ENCODE measurements at regions not wholly inside any gene's neighbourhood (a gene's known extent, or its start where the extent isn't known, plus 50 kb on each side); places are given as distances from the start of the nearest gene placed in this dataset.
"Not testable (repeated sequence)": the region's sequence is repeated elsewhere in the genome, so short reads cannot be mapped to it uniquely, and the experiment has no call there.

- no peak for DNase-seq (ENCODE audit: low spot score)
These were observed 52.4 kb downstream of the ELAPOR2 start for GRCh38 chr7:87007038-87007437.

DNA sequence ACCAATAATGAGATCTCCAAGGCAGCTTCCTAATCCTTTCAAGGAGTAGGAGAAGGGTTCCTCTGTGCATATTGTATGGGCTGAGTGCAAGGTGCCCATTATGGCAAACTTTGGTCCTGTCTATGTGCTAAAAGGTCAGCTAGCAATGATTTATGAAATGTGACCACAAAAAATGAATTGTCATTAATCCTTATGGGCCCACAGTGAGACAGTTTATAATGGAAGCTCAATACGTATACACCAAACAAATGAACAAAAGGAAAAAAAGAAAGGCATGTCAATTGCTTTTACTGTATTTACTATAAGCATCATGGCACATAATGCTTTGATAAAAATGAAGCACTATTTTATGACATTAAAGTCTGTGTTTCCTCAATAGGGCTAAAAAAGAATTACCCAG is 54.5 kb downstream of the ELAPOR2 start:
- no peak for DNase-seq (ENCODE audit: low spot score)

DNA sequence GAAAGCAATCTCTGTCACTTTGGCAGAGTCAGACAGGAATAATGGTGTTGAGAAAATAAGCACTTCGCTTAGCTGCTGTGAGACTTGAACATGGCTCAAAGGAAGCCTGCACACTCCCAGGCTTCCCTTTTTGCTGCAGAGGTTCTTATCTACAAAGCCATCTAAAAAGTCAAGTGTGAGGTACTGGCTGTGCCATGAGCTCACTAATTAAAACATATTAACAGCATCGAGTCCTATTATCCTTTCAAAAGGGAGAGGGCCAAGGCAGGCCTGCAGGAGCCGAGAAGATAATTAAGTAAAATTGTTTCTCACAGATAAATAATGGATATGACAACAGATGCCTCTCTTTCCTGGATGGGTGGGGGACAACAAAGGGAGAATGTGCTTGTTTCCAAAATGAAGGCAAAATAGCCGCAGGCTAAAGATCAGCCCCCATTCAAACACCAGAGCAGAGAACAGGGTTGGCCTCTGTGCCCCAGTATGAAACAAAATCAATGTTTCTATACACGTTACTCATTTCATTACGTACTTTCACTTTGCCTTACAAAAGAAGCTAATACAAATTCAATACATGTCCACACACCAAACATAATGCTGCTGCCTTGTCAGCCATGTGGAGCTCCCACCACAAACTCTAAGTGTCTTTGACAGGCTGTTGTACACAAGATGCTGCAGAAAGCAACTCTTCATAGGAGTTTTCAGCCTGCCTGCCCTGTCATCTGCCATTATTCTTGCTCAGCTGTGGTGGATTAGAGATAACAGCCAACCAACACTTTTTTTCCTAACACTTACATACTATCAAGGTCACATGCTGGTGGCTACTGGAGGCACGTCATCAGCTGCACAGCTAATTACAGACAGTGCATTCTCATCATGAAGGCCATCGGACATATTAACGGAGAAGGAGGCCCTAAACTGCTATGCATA is 55.3 kb downstream of the ELAPOR2 start:
- DNase-seq (ENCODE audit: low spot score): no peak

DNA sequence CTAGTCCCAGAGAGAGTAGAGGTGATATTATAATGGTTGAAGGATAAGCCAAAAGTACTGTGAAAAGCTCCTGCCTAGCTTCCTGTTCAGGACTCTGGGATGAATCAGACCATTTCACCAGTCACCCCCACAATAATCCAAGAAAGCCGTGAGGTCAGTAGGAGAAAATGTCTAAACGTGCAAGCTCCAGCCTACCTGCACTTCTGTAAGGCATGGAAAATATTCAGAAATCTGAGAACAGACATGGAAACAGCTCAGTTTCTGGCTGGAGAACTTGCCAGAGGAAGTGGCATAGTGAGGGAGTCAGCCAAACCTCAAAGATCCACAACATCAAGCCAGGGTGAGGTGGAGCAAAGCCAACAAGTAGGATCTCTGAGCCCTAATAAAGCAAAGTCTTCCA is 58.2 kb downstream of the ELAPOR2 start:
- no peak for DNase-seq (ENCODE audit: low spot score)

GRCh38 chr7:87000344-87000743 is 59.1 kb downstream of the ELAPOR2 start:
- DNase-seq (ENCODE audit: low spot score): no peak

DNA sequence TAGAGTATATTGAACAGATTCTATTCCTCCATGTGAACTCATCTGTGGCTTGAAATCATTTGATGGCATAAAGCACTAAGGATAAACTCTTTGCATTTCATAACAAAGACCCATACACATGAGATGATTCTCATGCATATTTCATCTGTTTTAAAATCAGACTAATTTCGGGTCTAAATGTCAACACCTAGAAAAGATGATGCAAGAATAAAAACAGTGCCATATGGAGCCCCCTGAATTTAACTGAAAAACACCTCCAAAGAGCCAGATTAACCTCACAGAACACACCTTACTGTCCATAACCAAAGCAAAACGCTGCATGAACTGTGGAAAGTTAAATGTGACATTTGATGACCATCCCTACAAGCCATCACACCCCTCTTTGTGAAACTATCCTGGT is 59.7 kb downstream of the ELAPOR2 start:
- DNase-seq (ENCODE audit: low spot score): no peak

DNA sequence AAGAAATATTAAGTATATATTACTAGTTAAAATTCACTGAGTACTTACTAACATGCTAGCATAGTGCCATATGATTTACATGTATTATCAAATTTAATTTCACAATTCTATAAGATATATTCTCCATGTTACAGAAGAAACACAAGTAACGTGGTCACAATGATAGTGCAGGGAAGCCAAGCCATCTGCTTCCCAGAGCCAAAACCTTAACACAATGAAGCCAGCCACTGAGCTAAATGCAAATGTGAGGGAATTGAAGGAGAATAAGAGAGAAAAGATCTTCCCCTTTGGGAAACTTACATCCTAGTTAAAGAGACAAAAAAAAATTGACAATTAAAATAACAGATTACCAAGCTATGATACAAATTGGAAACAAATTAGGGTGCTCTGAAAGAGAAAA is 63.6 kb downstream of the ELAPOR2 start:
- DNase-seq (ENCODE audit: low spot score): no peak

DNA sequence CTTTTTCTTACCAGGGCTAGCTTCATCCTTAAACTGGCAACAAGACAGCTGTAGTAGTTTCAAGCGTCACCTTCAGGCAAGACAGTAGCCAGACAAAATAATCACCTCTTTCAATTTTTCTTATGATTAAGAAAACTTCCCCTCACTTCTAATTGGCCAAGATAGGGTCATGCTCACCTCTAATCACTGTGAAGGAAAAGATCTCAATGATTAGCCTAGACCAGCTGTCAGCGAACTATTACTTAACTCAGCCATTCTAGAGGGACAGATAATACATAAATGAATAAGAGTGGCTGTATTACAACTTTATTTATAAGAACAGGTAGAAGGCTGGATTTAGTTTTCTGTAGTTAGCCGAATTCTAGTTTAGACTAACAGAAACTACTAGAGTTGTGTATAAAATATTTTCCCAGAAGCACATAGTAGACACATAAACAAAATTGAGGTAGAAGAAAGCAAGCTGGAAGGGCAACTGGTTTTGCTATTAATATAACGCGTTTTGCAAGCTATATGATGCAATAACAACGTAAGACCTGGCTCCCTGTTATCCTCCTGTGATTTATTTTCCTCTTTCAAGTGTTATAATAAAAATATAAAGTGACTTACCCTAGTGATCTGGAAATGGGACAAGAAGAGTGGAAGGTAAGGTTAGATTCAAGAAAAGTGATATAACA is 64.3 kb downstream of the ELAPOR2 start:
- no peak for DNase-seq (ENCODE audit: low spot score)

DNA sequence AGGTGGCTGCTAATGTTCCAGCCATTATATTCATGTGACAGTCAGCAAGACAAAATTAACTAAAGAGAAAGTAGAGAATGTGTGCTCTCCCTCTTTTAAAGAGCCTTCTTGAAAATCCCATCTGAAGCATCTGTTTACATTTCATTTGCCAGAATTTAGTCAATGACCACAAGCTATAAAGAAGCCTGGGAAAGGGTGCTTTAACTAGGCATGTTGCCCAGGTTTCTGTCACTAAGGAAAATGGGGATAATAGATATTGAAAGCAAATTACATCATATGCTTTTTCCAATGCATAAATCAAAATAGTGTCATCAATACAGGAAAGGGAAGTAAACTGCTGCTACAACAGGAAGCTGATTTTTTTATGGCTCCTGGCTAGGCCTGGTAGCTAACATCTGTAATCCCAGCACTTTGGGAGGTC is 67.7 kb downstream of the ELAPOR2 start:
- DNase-seq (ENCODE audit: low spot score): no peak

- DNase-seq (ENCODE audit: low spot score): no peak
These were observed 68.2 kb downstream of the ELAPOR2 start for GRCh38 chr7:86991093-86991769.

- no peak for DNase-seq (ENCODE audit: low spot score)
These were observed 70.0 kb downstream of the ELAPOR2 start for GRCh38 chr7:86989407-86989806.

DNA sequence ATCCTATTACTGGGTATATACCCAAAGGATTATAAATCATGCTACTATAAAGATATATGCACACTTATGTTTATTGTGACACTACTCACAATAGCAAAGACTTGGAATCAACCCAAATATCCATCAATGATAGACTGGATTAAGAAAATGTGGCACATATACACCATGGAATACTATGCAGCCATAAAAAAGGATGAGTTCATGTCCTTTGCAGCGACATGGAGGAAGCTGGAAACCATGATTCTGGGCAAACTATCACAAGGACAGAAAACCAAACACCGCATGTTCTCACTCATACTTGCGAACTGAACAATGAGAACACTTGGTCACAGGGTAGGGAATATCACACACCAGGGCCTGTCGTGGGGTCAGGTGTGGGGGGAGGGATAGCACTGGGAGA is 71.6 kb downstream of the ELAPOR2 start:
- DNase-seq (ENCODE audit: low spot score): not testable (repeated sequence)

DNA sequence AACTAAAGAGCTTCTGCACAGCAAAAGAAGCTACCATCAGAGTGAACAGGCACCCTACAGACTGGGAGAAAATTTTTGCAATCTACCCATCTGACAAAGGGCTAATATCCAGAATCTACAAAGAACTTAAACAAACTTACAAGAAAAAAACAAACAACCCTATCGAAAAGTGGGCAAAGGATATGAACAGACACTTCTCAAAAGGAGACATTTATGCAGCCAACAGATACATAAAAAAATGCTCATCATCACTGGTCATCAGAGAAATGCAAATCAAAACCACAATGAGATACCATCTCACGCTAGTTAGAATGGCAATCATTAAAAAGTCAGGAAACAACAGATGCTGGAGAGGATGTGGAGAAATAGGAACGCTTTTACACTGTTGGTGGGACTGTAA is 72.1 kb downstream of the ELAPOR2 start:
- DNase-seq (ENCODE audit: low spot score): not testable (repeated sequence)

DNA sequence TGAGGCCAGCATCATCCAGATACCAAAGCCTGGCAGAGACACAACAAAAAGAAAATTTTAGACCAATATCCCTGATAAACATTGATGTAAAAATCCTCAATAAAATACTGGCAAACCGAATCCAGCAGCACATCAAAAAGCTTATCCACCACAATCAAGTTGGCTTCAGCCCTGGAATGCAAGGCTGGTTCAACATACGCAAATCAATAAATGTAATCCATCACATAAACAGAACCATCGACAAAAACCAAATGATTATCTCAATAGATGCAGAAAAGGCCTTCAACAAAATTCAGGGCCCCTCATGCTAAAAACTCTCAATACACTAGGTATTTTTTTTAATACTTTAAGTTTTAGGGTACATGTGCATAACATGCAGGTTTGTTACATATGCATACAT is 74.1 kb downstream of the ELAPOR2 start:
- DNase-seq (ENCODE audit: low spot score): not testable (repeated sequence)

GRCh38 chr7:86983654-86984053 is 75.8 kb downstream of the ELAPOR2 start:
- not testable (repeated sequence) for DNase-seq (ENCODE audit: low spot score)

- not testable (repeated sequence) for DNase-seq (ENCODE audit: low spot score)
These were observed 77.5 kb downstream of the ELAPOR2 start for GRCh38 chr7:86981937-86982336.

- DNase-seq (ENCODE audit: low spot score): no peak
These were observed 78.3 kb downstream of the ELAPOR2 start for GRCh38 chr7:86981127-86981526.

- no peak for DNase-seq (ENCODE audit: low spot score)
These were observed 79.2 kb downstream of the ELAPOR2 start for GRCh38 chr7:86980223-86980622.

GRCh38 chr7:86978808-86979506 is 80.5 kb downstream of the ELAPOR2 start:
- no peak for DNase-seq (ENCODE audit: low spot score)

DNA sequence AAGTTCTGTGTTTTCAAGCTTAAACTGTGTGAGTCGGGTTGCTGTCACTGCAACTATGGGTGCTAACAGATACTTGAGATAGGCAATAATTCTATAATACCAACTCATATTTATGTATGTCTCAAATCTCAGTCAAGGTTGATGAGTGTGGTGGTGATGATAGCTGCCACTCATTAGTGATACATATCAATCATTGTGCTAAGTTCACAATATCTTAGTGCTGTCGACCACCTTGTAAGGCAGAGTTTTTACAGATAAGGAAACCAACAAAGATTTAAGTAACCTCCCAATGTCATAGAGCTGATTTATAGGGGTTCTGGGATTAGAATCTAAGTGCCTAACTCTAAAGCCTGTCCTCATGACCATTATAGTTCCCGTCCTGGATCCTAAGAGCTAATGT is 82.5 kb downstream of the ELAPOR2 start:
- no peak for DNase-seq (ENCODE audit: low spot score)

DNA sequence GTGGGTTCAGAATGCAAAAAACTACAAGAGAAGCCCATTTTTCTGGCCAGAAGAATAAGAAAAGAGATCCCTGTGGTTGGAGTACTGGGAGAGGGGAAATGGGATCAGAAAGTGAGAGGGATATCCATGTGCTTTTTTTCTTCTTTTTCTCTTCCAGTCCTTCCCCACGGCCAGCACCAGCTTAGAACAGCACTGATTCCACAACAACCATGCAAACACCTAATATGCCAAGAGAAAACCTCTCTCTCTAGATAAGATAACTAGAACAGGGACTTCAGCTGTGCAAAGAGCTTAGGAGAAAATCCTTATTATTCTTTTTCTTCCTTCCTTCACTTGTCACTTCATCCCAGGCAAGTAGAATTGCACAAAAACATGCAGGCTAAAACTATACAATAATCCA is 83.5 kb downstream of the ELAPOR2 start:
- no peak for DNase-seq (ENCODE audit: low spot score)

DNA sequence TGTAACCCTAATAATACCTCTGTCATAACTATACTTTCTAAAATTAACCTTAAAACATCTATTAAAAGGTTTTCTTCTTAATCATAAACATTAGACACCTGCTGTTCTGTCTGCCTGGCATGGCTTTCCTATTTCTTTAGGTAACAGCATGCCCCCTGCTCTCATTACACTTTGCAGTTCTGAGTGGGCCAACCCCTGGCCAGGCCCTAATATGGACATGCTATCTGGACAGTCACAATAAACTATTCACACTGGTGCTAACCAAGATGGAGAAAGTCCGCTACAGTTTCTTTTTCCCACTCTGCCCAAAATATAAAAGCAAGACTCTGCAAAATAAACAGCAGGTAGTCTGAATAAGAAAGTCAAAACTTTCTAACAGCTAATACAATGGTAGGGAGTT is 84.0 kb downstream of the ELAPOR2 start:
- no peak for DNase-seq (ENCODE audit: low spot score)
